Calu3 (cell line): ENCODE measurements at regions not wholly inside any gene's neighbourhood (a gene's known extent, or its start where the extent isn't known, plus 50 kb on each side); places are given as distances from the start of the nearest gene placed in this dataset.
A peak's percentile ranks its signal among the peaks of the same experiment; 100 is the strongest.

Experiments
- BruUV-seq: library from RNA; stranded (reverse); fragments of 400-500 nt; replicated peaks from 2 replicates; lab custom pipeline; 2021; lab: Mats Ljungman, UMichigan
- CTCF ChIA-PET: fragments of 300-600 bp; sonication (Branson Sonifier 250); formaldehyde crosslinking; loops from one replicate; lab custom pipeline; 2022; ENCODE audit warnings: antibody characterized with exemption; lab: Charles Lee
- DNase-seq: peaks from one replicate; pipeline ENCODE4 v3.0.0; 2022
- H3K27ac Mint-ChIP-seq: one replicate; pipeline ENCODE4 v1.8.0; 2022; ENCODE audit warnings: mixed read lengths; ENCODE audit not compliant: unreplicated experiment
- H3K27me3 Mint-ChIP-seq: one replicate; pipeline ENCODE4 v1.8.0; 2022; ENCODE audit warnings: mixed read lengths; ENCODE audit not compliant: unreplicated experiment
- H3K36me3 Mint-ChIP-seq: one replicate; pipeline ENCODE4 v1.8.0; 2022; ENCODE audit warnings: mild to moderate bottlenecking, moderate library complexity, mixed read lengths; ENCODE audit not compliant: insufficient read depth, unreplicated experiment
- H3K4me1 Mint-ChIP-seq: one replicate; pipeline ENCODE4 v1.8.0; 2022; ENCODE audit warnings: mild to moderate bottlenecking, low read depth, mixed read lengths; ENCODE audit not compliant: unreplicated experiment
- H3K4me3 Mint-ChIP-seq: one replicate; pipeline ENCODE4 v1.8.0; 2022; ENCODE audit warnings: mild to moderate bottlenecking, low read depth, moderate library complexity, mixed read lengths; ENCODE audit not compliant: unreplicated experiment
- H3K9me3 Mint-ChIP-seq: one replicate; pipeline ENCODE4 v1.8.0; 2022; ENCODE audit warnings: low read depth, mixed read lengths; ENCODE audit not compliant: unreplicated experiment
- intact Hi-C: fragments of 100-400 bp; cut with micrococcal nuclease; formaldehyde crosslinking; loops from one replicate; pipeline ENCODE4 v1.10.0; 2022; ENCODE audit not compliant: unreplicated experiment
- TF ChIP-seq, protein P1 (sequence below): fragments of 200-600 bp; IDR thresholded peaks from one replicate; pipeline ENCODE4 v1.8.0; 2022; ENCODE audit warnings: antibody characterized with exemption; ENCODE audit not compliant: unreplicated experiment

DNA sequence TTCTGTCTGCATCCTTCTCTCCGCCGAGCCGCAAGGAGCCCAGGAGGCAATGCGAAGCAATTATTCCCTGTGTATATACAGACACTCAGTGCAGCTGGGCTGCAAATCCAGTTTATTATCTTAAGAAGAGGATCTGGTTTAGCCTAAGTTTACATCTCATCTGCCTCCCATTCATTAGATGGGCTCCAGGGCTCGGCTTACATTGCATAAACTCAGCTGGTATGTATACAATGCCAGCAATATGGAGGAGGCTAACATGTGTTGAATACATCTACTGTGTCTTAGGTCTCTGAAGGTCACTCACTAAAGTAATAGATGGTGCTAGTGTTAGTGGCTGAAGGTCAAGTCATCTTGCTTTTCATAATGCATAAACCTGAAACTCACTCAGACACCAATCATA lies 996.8 kb downstream of the KCNMA1 start:
- intact Hi-C loops, result no loop called here
- DNase-seq, result no peak
- Mint-ChIP-seq H3K27me3 (no peaks in the 10 kb centered on the region), H3K36me3 (no peaks in the 10 kb centered on the region), H3K9me3 (peaks cover 6% of the 10 kb centered on the region), H3K27ac (no peak overlapping the region), H3K4me3 (no peak overlapping the region), H3K4me1 (no peaks in the 10 kb centered on the region)
- TF ChIP-seq, protein P1, sequence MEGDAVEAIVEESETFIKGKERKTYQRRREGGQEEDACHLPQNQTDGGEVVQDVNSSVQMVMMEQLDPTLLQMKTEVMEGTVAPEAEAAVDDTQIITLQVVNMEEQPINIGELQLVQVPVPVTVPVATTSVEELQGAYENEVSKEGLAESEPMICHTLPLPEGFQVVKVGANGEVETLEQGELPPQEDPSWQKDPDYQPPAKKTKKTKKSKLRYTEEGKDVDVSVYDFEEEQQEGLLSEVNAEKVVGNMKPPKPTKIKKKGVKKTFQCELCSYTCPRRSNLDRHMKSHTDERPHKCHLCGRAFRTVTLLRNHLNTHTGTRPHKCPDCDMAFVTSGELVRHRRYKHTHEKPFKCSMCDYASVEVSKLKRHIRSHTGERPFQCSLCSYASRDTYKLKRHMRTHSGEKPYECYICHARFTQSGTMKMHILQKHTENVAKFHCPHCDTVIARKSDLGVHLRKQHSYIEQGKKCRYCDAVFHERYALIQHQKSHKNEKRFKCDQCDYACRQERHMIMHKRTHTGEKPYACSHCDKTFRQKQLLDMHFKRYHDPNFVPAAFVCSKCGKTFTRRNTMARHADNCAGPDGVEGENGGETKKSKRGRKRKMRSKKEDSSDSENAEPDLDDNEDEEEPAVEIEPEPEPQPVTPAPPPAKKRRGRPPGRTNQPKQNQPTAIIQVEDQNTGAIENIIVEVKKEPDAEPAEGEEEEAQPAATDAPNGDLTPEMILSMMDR, result no peak
- CTCF ChIA-PET, result no interaction called here
- BruUV-seq, result no TSS peak

DNA sequence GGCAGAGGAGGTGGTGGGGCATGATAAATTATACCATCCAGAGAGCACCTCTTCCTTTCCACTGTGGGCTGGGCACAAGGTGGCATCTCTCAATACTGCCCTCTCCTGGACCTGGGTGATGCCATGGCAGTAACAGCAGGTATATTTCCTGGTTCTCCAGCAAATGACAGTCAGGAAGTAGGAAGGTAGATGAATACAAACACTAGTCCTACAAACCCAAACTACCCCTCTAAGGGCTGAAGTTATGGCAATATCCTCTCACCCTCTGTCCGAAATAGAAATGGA lies 1004.9 kb downstream of the KCNMA1 start:
- CTCF ChIA-PET, result no interaction called here
- Mint-ChIP-seq H3K9me3 (peaks cover 13% of the 10 kb centered on the region), H3K27me3 (no peaks in the 10 kb centered on the region), H3K4me3 (no peak overlapping the region), H3K27ac (no peak overlapping the region), H3K36me3 (no peaks in the 10 kb centered on the region), H3K4me1 (no peaks in the 10 kb centered on the region)
- DNase-seq, result no peak
- intact Hi-C loops, result no loop called here
- TF ChIP-seq, protein P1, result no peak
- BruUV-seq, result no TSS peak

DNA sequence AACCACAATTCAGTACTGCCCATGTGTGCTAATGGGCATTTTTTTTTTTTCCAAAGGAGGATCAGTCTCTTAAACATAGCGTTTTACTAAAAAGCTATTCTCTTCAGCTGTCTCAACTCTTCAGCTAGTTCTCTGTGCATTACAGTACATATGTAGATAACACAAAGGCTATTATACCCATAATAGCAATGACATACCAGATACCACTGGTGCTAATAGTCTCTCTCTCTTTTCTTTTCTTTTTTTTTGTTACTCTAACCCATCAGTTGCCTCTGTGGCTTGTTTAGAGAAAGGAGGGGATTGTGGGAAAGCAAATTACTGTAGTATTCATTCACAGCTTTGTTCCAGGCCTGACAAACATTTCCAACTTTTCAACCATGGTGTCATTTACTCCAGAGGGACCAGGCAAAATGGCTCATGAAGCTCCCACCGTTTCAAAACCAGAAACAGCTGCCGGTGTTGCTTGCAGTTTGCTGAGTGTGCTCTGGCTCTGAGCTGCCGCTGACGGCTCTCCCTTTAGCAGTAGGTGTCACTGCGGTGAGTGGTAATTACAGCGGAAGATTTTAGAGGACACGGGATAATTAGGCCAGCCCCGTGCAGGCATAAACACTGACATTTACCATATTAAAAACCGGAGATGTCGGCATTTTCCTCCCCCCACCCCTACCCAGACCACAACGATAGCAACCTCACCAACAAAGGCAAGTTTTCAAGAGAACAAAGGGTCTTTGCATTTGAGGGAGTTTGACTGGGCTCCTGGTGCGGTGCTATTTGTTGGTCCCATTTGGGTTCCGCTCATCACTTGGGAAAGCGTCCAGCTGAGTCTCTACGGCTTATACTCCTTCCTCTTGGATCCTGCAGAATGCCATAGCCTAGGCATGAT lies 1005.5 kb downstream of the KCNMA1 start:
- Mint-ChIP-seq H3K36me3 (no peaks in the 10 kb centered on the region), H3K4me1 (no peaks in the 10 kb centered on the region), H3K4me3 (no peak overlapping the region), H3K9me3 (peaks cover 14% of the 10 kb centered on the region), H3K27ac (no peak overlapping the region), H3K27me3 (no peaks in the 10 kb centered on the region)
- no peak for DNase-seq
- TF ChIP-seq, protein P1, result peak; percentile 13
- intact Hi-C loops, result no loop called here
- CTCF ChIA-PET, result no interaction called here
- no TSS peak for BruUV-seq

DNA sequence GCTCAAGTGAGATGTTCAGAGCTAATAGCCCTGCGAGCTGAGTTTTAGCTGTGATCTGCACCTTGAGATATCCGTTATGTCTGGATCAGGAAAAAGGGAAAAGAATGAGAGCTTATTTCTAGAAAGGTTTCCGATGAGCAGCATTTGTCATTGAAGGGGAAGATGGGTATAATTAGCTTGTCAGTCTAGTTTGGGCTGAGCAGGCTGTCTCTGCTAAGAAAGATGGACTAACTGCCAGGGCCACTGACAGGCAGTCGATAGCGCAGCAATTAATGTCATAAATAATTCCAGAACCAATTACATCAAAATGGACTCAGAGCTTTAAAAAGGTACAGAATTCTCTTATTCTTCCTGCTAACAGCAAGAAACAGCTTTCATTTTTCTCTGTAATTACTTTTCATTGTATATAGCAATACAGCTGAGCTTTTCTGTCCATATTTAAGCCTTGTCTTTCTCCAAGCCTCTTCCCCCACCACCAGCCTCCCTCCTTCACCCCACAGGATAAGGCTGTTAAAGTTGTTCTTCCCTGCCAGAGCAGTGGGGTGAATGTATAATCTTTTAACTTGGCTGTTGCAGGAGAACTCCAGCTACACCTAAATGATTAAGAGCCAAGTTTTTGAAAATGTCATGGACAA lies 1006.5 kb downstream of the KCNMA1 start:
- Mint-ChIP-seq H3K4me1 (no peaks in the 10 kb centered on the region), H3K9me3 (peaks cover 14% of the 10 kb centered on the region), H3K36me3 (no peaks in the 10 kb centered on the region), H3K27ac (no peak overlapping the region), H3K4me3 (no peak overlapping the region), H3K27me3 (no peaks in the 10 kb centered on the region)
- no peak for DNase-seq
- TF ChIP-seq, protein P1, result no peak
- intact Hi-C loops, result no loop called here
- no TSS peak for BruUV-seq
- CTCF ChIA-PET, result interaction anchor here (0.6 kb wide), 1 partner anchor 1449 kb away, joined by 3 read pairs; no protein-coding TSS in a partner anchor
